HG03354 (cell line): ENCODE measurements at regions not wholly inside any gene's neighbourhood (a gene's known extent, or its start where the extent isn't known, plus 50 kb on each side); places are given as distances from the start of the nearest gene placed in this dataset.
"Not testable (repeated sequence)": the region's sequence is repeated elsewhere in the genome, so short reads cannot be mapped to it uniquely, and the experiment has no call there.

Experiments used
- ATAC-seq: cut with Tn5 transposase; IDR thresholded peaks from one replicate; pipeline ENCODE4 v1.9.1; 2021; ENCODE audit warnings: mild to moderate bottlenecking; ENCODE audit not compliant: unreplicated experiment, poor library complexity, severe bottlenecking

- ATAC-seq: not testable (repeated sequence)
Observed at GRCh38 chr2:113341870-113342253, 63.1 kb upstream of the PAX8 start.

- ATAC-seq: no peak
Observed at GRCh38 chr2:113341191-113341869, 62.6 kb upstream of the PAX8 start.

DNA sequence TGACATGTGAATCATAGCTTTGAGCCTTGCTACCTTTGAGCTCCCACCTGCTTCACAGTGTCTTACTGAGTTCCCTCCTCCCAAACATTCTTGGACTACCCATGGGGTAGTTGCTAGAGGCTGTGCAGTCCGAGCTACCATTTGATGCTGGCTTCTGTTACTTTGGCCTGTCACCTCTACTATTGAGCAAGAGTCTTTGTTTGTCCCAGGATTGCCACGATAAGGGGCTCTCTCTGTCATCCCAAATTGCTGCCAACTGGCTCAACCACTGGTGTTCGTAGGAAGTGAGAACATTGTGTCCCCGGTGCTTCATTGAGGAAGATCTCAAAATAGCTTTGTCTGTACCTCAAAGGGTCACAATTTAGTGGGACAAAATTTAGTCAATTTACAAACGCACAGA lies 59.1 kb upstream of the PAX8 start:
- ATAC-seq: no peak

DNA sequence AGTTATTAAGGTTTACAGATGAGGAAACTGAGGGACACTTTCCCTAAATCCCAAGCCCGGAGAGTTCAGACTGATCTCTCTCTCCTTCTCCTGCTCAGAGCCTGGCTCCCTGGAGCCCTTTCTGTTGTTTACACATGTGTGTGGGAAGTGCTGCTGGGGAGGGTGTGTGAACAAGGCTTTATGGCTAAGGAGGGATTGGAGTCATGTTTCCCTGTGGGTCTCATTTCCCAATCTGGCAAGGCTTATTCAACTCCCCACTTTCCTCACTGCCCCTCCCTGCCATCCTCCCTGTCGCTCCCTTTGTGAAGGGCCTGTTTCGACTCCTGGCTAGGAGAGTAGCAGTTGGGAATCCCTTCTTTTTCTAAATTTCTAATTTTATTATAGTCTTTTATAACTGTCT lies 57.3 kb upstream of the PAX8 start:
- not testable (repeated sequence) for ATAC-seq

GRCh38 chr2:113334147-113334546 lies 55.4 kb upstream of the PAX8 start:
- no peak for ATAC-seq

- ATAC-seq: not testable (repeated sequence)
Observed at GRCh38 chr2:113333735-113334134, 55.0 kb upstream of the PAX8 start.

- ATAC-seq: not testable (repeated sequence)
Observed at GRCh38 chr2:113330060-113330767, 51.5 kb upstream of the PAX8 start.

GRCh38 chr2:113328973-113329372 lies 50.3 kb upstream of the PAX8 start:
- ATAC-seq: not testable (repeated sequence)

DNA sequence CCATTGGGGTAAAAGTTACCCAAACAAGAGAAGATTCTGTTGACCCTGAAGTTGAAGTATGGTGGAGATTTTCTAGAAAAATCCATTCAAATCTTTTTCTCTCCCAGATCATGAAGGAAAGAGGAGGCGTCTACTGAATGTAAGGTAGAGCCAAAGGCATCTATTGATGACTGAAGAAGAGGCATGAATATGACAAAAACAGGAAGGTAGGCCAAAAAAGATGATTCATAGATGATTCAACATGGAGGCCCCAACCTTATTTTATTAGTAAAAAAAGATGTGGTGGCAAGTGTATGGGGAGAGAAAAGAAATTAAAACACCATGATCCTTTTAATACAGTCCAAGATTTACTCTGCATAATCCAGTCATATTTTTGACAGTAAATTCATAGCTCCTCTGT lies 49.9 kb upstream of the PAX8 start:
- ATAC-seq: not testable (repeated sequence)
